Activated CD8-positive, alpha-beta memory T cell treated with anti-CD3 and anti-CD28 coated beads for 4 hours (primary cell): ENCODE measurements at regions not wholly inside any gene's neighbourhood (a gene's known extent, or its start where the extent isn't known, plus 50 kb on each side); places are given as distances from the start of the nearest gene placed in this dataset.

Experiments
- DNase-seq, 2 donors: peaks; one replicate each; pipeline ENCODE4 v3.0.0-alpha.2; 2020; ENCODE audit warnings: low read depth in 2 of 2

DNA sequence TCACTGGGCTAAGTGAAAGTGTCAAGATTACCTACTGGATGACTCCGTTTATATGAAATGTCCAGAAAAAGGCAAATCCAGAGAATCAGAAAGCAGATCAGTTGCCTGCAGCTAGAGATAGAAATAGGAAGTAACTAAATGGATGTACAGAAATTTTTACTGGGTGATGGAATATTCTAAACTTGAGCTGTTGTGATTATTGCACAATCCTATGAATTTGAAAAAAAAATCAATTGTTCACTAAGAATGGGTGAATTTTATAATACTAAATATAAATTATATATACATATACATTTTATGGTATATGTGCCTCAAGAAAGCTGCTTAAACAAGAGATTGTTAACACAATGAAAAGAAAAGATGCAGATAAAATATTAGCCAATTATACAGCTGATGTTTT lies 181.1 kb upstream of the C16orf82 start:
- no peak for DNase-seq

DNA sequence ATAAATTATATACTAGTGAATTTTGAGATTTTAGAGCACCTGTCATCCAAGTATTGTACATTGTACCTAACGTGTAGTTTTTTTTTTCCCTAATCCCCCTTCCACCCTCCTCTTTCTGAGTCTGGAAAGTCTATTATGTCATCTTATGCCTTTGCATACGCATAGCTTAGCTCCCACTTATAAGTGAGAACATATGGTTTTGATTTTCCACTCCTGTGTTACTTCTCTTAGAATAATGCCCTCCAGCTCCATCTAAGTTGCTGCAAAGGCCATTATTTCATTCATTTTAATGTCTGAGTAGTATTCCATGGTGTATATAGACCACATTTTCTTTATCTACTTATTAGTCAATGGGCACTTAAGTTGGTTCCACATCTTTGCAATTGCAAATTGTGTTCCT lies 177.0 kb upstream of the C16orf82 start:
- no peak for DNase-seq

DNA sequence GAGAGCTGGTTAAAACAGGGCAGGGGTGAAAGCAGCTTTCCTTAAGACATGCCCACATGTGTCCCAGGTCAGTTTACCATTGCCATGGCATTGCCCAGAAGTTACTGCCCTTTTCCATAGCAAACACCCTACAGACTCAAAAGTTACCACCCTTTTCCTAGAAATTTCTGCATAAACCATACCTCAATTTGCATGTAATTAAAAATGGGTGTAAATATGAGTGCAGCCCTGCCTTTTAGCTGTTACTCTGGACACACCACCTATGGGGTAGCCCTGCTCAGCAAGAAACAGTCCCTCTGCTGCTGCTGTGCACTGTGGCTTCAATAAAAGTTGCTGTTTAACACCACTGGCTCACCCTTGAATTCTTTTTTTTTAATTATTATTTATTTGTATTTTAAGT lies 168.5 kb upstream of the C16orf82 start:
- DNase-seq = no peak

DNA sequence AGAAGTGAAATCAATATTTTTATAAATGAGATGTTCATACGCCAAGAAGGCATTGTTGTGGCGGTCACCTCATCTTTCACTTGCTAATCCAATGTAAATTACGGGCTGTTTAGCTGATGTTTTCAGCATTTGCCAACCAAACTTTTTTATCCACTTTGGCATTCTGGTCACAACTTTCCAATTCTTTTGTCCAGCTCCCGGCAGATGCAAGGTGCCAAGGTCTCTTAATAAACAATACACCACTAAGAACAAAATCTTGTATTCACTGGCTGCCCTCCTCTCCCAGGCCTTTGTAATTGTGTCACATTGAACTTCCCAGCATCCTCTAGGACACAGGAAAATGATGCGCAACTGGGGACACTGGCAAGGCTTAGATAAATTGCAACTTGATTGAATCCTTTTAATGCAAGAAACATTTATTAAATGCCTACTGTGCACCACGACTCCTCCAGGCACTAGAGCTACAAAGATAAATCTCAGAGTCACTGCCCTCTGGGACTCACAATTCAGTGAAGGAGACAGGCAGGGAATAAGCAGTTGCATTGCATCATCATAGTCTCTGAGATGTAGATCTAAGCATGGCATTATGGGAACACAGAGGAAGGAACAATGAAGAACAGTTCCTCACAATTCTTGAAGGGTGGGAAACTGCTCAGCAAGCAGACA lies 165.4 kb upstream of the C16orf82 start:
- no peak for DNase-seq

DNA sequence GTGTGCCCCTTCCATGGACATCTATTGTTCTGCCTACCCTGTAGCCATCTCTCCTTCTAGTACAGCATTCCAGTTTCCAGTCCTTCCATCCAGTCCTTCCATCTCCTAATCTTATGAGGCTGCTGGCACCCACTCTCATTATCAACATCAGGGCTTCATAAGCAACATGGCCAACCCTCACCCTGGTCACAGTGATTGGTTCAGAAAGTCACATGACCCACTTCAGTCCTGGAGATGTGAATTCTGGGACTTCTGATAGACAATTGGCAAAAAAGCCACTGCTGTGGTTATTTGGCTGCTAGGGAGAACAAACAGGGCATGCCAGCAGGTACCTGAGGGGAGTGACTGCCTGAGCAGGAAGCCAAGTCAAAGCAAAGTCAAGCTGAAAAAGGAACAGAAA lies 164.7 kb upstream of the C16orf82 start:
- no peak for DNase-seq

DNA sequence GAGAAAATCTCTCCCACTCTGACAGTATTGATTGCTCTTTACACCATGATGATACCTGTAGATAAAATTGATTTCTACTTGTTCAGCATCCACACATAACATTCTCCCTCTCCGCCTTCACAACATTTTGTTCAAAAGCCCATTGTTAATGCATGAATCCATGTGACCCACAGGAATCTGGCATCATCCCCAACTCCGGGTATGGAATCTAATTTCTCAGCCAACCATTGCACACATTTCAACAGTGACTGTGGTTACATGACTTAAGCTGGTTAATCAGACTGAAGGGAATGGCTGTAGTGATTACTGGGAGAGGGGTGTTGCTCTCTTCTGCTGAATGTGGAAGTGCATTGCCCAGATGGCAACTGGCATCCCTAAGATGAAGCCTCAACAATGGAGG lies 161.4 kb upstream of the C16orf82 start:
- no peak for DNase-seq

DNA sequence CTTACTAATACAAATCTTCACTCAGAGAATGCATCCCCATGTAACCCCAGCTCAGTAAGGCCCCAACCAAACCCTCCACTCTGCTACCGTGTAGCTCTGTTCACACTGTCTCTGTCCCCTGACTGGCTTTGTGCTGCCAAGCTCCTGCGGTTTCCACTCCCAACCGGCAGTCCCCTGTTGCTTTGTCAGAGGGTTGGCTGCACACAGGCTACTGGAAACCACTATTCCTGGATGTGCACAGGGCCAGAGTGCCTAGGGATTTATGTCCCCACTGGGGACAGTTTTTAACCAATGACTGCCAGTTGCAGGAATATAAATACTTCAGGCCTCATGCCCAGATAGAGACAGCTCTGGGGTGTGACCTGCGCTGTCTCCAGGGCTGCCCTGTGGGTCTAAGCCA lies 157.1 kb upstream of the C16orf82 start:
- DNase-seq = no peak

DNA sequence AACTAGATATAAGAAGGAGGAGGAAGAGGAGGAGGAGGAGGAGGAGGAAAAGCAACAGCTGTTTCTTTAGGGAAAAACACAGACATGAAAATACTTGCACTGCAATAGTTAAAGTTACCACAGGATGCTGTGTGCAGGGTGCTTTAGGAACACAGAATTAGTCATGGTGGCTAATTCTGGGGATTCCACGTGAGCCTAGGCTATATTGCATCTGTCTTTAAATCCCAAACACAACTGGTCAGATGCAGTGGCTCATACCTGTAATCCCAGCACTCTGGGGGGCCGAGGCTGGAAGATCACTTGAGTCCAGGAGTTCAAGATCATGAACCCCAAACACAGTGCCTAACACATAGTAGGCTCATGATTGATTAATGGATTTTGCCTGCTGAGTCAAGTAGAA lies 155.3 kb upstream of the C16orf82 start:
- DNase-seq = no peak

DNA sequence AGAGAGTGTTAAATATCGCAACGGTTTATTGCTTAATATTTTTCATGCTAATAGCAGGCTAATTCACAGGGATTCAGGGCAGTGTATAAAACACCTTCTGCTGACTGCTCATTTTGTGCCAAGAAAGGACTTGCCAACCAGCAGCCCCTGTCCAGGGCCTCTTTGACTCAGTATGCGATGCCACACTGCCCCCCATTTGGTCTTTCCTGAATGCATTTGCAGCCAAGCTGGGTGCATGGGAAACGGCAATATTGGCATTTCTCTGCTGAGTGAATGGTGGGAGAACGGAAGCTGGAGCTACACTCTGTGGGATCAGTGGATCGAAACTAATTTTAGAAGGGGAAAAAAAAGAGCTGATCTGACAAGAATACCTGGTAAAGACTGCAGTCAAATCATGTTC lies 152.9 kb upstream of the C16orf82 start:
- no peak for DNase-seq

DNA sequence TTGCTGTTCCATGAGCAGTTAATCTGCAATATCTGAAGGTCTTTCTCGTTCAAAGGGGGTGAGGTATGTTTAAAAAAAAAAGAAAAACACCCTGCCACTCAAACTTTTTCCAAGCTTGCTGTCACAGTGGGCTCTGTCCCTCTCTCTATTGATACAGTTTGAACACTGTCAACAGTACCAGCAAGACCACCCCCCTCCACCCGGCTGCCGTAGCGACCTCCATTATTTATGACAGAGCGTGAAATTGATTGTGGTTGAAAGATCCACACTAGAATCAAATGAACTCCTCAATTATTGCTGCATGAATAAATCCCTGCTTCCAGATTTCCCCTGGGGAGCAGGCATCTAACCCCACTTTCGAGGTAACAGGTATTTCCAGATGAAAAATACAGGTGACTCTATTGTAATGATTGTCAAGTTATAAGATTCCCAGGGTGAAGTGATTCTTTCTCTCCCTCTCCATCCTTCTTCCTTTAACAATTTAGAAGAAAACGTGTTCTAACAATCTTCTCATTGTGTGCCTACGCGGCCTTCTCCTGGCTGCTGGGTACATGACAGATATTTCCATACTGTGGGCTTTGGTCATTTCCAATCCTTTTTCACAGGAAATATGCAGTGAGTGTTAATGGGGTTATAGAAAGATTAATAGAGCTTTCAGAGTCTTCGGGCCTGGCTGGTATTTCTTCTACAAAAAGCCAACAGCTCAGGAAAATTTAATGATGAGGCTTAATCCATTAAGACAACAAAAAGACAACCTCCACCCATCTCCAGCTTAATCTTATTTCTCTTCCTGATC lies 135.7 kb upstream of the C16orf82 start:
- DNase-seq = no peak

DNA sequence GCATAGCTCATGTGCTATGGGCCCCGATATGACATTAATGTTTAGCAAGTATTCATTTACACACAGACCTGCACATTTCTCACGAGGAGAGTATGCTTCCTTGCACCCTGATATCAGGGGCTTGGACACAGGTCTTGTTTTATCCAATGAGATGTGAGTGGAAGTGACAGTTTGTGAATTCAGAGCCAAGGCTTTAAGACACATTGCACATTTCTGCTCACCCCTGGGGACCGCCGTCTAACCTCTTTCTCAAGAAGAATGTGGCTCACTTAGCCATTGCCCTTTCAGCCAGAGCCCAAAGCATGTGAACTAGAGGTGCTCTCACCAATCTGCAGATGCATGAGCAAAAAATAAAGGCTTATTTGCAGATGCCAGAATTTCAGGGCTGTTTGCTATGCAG lies 116.1 kb upstream of the C16orf82 start:
- no peak for DNase-seq

DNA sequence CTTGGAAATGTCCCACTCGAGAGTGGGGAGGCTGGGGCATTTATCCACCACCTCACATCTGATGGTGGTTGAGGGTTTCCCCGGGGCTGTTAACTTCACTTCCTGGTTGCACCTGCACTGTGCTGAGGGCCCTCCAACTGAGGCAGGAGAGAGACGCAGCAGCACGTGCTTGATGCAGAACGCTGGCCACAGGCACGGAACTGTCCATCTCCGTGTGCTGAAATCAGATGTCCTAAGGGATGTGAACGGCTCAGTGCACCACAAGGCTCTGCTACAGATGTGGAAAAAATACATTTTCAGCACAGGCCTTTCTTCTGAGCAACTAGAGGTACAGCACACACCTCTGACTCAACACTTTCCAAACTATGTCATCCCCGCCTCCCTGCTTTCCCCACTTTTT lies 114.8 kb upstream of the C16orf82 start:
- no peak for DNase-seq

DNA sequence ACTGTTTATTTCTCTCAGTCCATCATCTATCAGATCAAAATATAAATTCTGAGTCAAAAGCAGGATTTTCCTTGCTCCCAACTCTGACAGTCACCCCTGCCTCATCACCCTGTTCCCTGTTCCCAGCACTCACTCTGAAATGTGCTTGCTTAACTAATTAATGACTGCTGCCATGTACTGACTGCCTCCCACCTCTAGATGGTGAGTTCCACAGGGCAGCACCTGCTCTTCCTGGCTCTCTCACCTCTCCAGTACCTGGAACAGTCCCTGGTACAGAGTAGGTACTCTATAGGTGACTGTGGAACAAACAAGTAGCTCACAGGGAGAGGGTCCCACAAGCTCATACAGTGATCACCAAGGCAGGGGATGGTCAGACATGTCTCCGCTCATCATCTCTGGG lies 114.3 kb upstream of the C16orf82 start:
- DNase-seq = no peak

DNA sequence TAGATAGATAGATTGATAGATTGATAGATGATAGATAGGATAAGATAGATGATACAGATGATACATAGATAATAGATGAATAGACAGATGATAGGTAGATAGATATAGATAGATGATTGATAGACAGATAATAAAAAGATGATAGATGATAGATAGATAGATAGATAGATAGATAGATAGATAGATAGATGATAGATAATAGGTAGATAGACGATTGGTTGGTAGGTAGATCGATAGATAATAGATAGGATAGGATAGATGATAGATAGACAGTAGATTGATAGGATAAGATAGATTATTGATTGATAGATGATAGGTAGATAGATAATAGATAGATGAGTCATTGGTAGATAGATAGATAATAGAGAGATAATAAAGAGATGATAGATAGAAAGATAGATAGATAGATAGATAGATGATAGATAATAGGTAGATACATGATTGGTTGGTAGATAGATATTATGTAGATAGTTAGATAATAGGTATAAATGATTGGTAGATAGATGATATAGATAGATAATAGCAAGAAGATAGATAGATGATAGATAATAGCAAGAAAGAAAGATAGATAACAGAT lies 109.4 kb upstream of the C16orf82 start:
- DNase-seq = no peak

DNA sequence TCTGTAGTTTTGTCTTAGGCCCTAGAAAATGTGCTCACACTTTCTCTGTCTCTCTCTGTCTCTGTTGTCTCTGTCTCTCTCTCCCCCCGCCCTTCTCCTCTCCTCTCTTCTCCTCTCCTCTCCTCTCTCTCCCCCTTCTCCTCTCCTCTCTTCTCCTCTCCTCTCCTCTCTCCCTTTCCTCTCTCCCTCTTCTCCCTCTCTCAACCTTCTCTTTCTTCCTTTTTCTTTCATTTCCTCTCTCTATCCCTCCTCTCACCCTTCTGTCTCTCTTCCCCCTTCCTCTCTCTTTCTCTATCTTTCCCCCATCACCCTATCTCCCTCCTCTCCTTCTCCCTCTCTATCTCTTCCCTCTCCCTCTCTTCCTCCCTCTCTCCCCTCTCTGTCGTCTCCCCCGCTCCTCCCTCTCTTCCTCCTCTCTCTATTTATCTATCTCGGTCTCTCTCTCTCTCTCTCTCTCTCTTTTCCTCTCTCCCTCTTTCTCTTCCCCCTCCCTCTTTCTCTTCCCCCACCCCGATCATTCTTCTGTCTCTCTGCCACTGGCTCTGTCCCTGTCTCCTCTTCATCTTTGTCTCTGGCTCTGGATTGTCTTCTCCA lies 107.2 kb upstream of the C16orf82 start:
- DNase-seq = no peak

DNA sequence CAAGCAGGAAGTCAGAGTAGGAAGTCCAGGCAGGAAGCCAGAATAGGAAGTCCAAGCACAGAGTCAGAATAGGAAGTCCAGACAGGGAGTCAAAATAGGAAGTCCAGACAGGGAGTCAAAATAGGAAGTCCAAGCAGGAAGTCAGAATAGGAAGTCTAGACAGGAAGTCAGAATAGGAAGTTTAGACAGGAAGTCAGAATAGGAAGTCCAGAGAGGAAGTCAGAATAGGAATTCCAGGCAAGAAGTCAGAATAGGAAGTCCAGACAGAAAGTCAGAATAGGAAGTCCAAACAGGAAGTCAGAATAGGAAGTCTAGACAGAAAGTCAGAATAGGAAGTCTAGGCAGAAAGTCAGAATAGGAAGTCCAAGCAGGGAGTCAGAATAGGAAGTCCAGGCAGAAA lies 105.3 kb upstream of the C16orf82 start:
- DNase-seq = no peak

DNA sequence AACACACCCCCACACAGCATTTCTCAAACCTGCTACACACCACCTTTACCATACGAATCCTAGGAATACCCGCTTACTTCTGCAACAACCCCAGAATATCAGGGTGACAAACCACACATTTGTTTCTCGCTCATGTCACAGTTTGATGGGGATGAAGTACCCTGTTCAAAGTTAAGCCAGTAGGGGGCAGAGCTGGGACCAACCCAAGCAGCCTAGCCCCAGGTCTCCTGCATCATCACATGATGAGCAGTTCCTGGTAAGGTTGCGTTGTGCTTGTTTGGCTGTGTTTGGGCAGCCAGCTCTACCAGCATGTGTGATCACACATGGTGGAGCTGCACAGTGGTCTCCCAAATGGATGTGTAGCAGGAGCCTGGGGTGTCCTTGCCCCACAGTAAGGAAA lies 103.6 kb upstream of the C16orf82 start:
- no peak for DNase-seq

DNA sequence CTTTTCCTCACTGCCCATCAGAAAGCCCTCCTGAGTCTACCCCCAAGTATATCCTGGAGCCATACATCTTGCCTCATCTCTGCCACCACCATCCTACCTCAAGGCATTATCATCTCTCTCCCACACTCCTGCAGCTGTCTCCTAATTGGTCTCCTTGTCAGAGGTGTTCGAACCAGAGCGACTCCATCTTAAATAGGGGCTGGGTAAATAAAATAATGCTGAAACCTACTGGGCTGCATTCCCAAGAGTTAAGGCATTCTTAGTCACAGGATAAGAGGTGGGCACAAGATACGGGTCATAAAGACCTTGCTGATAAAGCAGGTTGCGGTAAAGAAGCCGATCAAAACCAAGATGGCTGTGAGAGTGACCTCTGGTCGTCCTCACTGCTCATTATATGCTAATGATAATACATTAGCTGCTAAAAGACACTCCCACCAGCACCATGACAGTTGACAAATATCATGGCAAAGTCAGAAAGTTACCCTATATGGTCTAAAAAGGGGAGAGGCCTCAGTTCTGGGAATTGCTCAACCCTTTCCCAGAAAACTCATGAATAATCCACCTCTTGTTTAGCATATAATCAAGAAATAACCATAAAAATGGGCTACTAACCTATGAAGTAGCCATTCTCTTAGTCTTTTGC lies 97.0 kb upstream of the C16orf82 start:
- DNase-seq = no peak

DNA sequence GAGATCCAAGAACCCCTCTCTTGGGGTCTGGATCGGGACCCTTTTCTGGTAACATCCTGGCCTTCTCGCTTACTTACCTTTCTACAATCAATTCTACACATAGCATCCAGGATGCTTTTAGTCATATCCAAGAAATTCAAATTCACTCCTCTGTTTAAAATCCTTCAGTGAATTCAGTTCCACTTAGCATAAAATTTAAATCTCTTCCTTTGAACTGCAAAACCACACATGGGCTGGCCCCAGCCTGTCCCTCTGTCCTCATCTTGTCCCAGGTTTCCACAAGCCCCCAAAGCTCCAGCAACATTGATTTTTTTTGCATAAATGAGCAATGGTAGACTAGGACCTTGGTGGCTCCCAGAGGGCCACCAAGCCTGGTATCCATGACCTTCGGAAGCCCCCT lies 96.4 kb upstream of the C16orf82 start:
- no peak for DNase-seq

DNA sequence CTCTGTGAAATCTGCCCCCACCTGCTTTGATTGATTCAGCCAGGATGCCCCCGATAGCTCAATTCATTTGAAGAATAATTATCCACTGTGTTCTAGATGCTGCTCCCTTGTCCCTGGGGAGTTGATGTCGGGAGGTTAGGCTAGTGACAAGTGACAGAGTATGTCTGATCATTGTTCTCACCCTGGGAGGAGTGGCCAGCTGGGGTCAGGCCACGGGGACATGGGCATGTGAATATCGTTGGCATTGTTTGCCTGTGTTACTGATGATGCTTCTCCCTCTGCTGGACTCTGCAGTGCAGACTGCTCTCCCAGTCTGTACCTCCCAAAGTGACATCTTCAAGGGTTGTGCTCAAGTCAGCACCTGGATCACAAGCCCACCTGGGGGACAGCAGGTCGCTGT lies 89.9 kb upstream of the C16orf82 start:
- DNase-seq = no peak

DNA sequence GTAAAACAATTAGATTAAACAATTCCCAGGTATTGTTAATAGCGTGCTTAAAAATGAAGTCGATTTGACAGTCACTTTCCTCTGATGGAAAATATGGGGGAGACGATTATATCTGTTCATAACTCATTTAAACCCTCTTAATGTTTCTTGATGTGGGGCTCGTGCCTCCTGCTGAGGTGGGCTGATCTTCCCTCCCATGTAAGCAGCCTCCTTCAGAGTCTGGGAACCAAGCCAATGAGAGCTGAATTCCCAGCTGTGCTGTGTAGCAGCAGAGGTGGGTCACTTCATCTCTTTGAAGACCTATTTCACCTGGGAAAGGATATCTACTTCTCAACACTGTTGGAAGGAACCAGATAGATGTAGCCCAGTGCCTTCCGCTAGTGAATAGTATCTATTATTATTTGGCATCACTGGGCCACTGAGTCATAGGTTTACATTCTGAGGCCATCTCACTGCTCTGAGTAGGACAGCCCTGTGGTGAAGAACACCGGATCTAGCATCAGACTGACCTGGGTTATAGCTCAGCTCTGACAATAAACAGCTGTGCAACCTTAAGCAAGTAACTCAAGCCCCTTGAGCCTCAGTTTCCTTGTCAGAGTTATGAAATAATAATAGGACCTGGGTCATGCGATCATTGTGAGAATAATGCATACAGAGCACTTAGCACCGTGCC lies 85.3 kb upstream of the C16orf82 start:
- no peak for DNase-seq

DNA sequence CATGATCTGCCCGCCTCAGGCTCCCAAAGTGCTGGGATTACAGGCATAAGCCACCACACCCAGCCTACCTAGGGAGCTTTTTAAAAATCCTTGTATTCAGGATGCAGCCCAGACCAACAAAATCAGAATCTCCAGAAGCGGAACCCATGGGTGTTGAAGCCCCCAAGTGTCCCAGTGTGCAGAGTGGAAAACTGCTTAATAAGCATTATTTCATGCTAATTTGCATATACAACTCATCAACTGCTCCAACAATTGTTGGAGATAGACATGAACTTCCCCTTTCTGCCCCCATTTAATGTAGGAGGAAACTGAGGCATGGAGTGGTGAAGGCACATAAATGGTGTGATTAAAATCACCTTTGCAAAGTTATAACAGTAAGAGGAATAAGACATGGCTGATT lies 84.3 kb upstream of the C16orf82 start:
- no peak for DNase-seq
